Astrocyte (in vitro differentiated cells and primary cell): ENCODE measurements at regions not wholly inside any gene's neighbourhood (a gene's known extent, or its start where the extent isn't known, plus 50 kb on each side); places are given as distances from the start of the nearest gene placed in this dataset.

Experiments used
- CTCF ChIP-seq: IDR thresholded peaks from 2 replicates; pipeline ENCODE4 v1.5.1; 2011; ENCODE audit warnings: low read depth, mild to moderate bottlenecking, inconsistent platforms, low read length, moderate library complexity; ENCODE audit not compliant: insufficient read depth
- EZH2 ChIP-seq: IDR thresholded peaks from 2 replicates; pipeline ENCODE4 v1.6.1; 2012; ENCODE audit warnings: mild to moderate bottlenecking, low read length, inconsistent platforms; ENCODE audit not compliant: insufficient read depth

GRCh38 chr17:21823090-21823489 lies 130.8 kb downstream of the KCNJ18 start:
- TF ChIP-seq CTCF, result no peak
- TF ChIP-seq EZH2, result no peak
